ENCODE measurements at regions not wholly inside any gene's neighbourhood (a gene's known extent, or its start where the extent isn't known, plus 50 kb on each side); places are given as distances from the start of the nearest gene placed in this dataset.
"Not testable (repeated sequence)": the region's sequence is repeated elsewhere in the genome, so short reads cannot be mapped to it uniquely, and the experiment has no call there.

DNA sequence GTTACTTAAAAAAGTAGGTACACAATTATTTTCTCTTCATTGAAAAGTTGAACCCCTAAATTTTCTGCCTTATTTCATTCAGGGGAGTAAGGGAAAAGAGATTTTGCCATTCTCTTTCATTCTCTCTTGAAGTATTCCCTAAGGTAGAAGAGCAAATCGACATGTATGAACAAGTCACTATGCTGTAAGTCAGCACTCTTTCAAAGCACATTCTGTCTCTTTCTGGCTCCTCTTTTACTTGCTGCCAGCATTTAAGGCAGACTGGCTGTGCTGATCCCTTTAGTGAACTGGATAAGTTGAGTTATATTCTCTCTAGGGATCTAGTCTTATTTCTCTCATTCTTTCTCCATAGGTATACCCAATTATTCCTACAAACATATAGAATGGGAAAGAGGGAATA, 222.3 kb upstream of the ZWINT start:
- DNase-seq = no peak

DNA sequence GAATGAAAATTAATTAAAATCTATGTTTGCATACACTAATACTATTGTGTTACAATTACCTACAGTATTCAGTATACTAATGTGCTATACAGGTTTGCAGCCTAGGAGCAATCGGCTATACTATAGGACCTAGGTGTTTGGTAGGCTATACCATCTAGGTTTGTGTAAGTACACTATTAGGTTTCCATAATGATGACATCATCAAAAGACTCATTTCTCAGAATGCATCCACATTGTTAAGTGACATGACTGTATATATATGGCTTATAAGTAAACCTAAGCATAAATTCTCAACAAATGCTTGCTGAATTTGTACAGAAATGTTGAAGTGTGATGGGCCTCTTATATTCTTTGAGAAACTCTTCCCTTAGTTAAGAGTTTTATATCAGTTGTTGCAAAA, 206.5 kb upstream of the ZWINT start:
- DNase-seq = no peak

DNA sequence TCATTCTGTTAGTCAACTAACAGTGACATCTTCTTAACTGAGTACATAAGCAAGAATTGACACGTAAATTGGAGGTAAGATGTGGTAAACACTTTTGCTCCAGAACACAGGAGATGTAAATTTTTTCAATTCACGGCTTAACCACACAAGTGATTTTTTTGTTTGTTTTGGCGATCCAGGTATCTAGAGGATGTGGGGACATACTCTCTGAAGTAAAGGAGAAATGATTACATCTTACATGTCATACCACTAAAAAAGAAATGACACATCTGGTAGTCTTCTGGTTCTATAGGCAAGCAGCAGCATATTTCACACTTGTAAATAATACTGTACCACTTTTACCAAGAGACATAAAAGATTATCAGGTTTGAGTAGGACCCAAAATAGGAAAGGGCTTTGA, 200.3 kb upstream of the ZWINT start:
- no peak for DNase-seq

DNA sequence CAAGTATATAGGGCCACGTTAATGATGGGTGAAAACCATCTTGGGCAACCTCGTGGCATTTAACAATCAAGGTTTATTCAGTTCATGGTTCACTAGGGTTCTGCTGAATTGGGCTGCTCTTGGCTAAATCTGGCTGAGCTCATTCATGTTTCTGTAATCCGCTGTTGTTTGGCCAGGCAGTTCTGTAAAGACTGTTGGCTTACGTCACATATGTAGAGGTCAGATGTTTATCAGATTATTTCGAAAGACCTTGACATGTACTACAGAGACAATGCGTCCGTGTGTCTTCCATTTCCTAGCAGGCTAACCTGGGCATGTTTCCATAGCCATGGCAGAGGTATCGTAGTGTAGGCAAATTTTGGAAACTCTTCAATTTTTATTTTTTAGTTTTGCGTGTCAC, 190.0 kb upstream of the ZWINT start:
- DNase-seq = no peak

DNA sequence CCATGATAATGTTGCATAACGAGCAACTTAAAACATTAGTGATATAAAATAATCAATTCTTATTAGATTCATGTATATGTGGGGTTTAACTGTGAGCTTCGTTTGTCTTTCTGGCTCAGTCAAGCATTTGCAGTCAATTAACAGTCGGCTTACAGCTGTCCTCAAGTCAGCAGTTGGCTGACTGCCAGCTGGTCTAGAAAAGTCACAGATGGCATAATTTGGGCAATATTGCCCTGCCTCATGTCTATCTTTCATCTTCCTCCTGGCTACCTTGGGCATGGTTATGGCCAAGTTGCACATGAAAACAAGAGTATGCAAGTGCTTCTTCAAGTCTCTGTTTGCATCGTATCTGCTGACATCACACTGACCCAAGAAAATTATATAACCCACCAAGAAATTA, 186.1 kb upstream of the ZWINT start:
- no peak for DNase-seq

DNA sequence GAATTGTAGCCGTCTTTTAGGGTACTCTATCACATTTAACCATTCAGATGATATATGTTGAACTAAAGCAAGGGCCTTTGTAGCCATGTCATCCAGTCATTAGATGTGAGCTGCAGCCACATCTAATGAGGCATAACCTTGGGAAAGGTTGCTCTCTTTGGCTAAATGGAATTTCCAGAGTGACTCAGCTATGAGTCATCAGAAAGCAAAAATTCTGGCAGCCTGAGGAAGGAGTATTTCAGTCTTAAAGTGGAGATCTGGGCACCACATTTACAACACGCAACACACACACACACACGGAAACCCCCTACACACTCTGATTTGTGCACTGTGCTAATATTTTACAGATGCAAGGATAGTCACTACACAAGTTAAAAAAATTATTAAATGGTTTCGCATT, 176.9 kb upstream of the ZWINT start:
- no peak for DNase-seq

DNA sequence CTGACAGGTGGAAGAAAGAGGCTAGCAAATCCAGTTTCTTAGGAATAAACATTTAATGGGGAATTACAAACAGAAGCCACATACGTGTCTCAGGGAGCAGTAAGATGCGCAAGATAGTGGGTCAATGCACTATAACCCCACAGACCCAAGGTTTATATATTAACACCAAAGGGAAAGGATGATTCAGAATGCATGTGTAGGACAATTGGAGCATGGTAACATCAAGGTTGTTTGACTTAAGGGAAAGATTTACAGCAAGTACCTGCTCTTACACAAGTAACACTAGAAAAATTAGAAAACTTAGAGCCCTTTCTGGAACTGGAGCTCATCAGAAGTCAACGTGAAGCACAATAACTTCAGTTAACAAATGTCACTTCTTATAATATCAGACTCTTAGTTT, 161.1 kb upstream of the ZWINT start:
- DNase-seq = no peak

DNA sequence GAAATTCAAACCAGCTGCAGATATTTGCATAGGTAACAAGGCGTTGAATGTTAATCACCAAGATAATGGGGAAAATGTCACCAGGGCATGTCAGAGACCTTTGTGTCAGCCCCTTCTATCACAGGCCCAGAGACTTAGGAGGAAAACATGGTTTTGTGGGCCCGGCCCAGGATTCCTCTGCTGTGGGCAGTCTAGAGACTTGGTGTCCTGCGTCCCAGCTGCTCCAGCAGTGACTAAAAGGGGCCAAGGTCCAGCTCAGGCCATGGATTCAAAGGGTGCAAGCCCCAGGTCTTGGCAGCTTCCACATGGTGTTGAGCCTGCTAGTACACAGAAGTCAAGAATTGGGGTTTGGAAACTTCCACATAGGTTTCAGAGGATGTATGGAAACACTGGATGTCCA, 147.5 kb upstream of the ZWINT start:
- no peak for DNase-seq

DNA sequence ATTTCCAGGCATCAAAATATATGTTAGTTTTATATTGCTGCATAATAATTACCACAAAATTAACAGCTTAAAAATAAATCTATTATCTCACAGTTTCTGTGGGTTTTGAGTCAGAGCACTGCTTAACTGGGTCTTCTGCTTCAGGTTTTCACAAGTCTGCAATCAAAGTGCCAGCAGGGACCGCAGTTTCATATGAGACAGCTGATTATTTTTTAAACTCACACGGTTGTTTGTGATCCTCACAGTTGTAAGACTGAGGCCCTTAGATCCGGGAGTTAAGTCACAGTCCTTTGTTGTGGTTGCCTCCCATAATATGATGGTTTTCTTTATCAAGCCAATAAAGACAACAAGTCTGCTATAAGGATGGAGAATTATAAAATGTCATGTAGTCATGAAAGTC, 146.0 kb upstream of the ZWINT start:
- no peak for DNase-seq

DNA sequence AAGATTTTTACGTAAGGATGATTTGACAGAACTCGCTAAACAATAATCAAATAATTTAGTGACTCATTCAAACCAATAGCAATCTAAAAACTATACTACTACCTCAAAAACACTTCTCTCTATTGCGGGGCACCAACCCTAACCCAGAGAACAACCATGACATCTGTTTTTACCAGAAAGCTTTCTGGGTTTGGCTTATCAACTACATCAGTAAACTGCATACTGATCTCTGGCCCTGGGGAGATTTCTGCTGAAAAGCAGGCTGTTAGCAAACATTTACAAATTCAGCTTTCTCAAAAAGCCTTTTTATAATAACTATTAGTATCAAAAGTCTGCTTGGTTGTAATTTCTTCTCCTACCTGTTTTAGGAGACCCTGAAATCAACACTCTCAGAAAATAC, 144.5 kb upstream of the ZWINT start:
- no peak for DNase-seq

DNA sequence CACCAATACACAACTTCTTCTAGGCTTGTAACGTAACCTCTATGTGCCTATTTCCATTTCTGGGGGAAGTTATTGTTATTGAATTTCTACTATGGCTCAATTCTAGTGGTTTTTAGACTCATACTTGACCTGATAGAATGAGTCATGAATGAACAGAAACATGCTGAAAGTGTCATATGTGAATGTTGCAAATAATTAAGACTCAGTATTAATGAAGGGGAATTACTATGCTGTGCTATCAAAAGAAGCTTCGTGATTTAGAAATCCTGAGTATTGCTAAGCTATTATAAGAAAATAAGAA, 135.1 kb upstream of the ZWINT start:
- DNase-seq = no peak

DNA sequence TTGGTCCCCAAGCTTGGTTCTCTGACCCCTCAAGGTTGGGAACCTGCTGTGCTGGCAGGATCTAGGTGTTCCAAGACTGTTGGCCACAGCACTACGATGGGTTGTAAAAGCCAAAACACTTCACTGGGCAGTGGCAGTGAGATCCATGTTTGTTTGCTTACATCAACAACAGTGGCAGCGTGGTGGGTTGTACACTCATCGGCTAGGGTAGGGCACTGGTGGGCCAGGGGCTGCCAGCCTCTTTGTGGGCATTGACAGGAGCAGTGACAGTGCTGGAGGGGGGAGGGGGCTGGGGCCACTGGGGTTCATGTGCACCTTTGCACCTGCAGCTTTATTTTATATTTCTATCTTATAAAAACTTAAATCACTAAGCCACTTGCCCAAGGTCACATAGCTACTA, 126.7 kb upstream of the ZWINT start:
- no peak for DNase-seq

DNA sequence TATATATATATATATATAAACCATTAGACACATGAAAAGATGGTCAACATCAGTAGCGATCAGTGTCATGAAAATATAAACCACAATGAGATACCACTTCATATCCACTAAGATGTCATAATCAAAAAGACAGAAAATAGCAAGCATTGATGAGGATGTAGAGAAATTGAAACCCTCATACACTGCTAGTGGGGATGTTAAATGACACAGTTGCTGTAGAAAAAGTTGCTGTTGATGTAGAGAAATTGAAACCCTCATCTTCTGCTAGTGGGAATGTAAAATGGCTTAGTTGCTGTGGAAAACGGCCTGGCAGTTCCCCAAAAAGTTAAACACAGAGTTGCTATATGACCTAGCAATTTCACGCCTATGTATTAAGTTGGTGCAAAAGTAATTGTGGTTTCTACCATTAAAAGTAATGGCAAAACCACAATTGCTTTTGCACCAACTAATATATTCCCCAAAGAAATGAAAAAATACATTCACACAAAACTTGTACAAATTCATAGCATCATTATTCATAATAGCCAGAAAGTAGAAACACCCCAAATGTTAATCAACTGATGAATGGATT, 120.5 kb upstream of the ZWINT start:
- DNase-seq = no peak

DNA sequence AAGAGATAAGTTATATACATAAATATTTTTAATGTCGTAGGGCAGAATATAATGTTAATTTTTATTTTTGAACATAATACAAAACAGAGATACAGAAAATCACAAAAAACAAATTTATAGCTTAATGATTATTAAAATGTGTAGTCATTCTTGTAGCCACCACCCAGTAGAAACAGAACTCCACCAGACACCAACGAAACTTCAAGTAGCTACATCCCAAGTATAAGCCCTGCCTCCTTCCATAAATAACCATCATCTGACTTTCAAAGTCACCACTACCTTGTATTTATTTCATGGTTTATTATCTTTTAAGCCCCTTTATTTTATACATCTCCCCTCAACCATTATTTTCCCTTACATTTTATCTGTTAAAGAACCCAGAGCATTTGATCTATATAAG, 111.9 kb upstream of the ZWINT start:
- no peak for DNase-seq

DNA sequence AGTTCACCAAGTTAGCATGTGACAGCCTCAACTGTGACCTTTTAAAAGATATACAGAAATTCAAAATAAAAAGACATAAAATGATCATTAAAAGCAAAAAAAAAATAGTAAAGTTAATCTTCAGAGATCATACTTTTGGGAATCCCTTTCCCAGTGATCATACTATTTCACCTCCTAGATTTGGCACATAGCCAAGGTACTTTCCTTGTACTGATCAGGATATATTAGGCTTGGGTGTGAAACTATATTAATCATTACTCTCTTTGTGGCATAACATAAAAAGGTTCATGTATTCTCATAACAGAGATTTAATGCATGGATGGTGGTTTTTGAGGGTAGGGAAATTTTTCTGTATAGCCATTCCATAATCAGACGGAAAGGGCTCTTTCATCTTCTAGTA, 109.6 kb upstream of the ZWINT start:
- no peak for DNase-seq

DNA sequence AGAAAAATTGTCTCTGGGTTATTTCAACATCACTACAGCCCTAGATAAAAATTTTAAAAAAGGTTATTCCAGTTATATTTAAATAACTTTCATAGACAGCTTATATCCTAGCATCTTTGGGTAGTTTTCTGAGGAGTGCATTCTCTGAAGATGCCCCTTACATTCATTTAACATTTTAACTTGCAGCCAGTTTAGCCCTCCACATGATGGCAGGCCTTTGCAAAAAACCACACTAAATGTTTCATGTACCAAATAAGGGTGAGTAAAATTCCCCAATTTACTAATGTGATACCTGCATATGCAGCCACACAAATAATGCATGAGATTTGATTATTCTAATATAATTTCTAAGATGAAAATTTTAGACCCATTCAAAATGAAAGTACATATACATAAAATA, 108.4 kb upstream of the ZWINT start:
- DNase-seq = no peak

DNA sequence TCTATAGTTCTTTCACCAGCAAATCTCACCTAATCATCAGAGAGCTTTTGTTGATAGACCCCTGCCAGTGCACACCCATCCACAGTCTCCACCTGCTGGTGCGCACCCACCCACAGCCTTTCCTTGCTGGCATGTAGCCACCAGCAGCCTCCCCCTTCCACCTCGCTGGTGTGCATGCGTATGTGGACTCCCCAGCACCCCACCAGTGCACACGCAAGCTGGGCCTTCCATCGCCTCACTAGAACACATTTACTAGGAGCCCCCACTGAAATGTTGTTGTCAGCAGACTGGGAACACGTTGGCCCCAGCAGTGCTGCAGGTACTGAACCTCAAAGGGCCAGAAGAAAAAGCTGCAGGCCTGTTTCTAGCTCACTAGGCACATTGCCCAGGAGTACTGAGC, 104.9 kb upstream of the ZWINT start:
- no peak for DNase-seq

DNA sequence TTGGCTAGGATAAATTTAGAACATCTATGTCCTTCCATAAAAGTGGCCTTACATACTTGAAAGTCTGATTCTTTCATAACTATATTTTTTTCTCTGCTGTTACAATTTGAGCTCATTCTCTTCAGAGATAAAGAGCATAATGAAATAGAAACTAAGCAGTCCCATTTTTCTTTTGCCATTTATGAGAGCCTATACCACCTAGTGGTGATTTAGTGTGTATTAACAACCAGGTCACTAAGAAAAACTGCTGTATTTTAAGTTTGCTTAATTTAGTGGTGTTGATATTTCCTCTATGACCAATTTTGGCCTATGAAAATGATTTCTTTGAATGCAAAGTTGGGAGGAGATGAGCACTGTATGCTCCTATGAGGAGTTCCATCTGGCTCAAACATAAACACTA, 88.7 kb upstream of the ZWINT start:
- no peak for DNase-seq

DNA sequence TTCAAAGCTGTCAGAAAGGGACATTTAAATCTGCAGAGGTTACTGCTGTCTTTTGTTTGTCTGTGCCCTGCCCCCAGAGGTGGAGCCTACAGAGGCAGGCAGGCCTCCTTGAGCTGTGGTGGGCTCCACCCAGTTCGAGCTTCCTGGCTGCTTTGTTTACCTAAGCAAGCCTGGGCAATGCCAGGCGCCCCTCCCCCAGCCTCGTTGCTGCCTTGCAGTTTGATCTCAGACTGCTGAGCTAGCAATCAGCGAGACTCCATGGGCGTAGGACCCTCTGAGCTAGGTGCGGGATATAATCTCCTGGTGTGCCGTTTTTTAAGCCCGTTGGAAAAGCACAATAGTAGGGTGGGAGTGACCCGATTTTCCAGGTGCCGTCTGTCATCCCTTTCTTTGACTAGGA, 86.6 kb upstream of the ZWINT start:
- not testable (repeated sequence) for DNase-seq

DNA sequence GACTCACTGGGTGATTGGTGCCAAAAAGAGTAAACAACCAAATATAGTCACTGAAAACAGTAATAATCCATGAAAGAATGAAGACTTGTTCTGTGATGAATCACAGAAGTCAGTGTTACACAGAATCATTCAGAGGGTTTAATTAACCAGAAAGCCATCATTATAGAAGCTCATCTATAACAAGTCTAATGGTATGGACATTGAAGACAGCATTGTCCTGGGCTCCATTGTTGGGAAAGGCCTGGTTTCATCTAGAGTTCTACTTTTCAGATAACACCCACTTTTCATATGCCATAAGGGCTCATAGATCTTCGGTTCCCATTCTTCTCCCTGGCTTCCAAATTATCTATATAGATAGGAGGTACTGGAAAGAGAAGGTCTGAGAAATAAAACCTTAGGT, 80.3 kb upstream of the ZWINT start:
- DNase-seq = not testable (repeated sequence)
